ENCODE measurements at regions not wholly inside any gene's neighbourhood (a gene's known extent, or its start where the extent isn't known, plus 50 kb on each side); places are given as distances from the start of the nearest gene placed in this dataset.

GRCh38 chr12:115174920-115175319 is 490.9 kb upstream of the TBX3 start:
- Mint-ChIP-seq H3K27me3 (ENCODE audit: insufficient read depth, unreplicated experiment) (no peaks in the 10 kb centered on the region), H3K9me3 (ENCODE audit: unreplicated experiment) (no peaks in the 10 kb centered on the region), H3K27ac (ENCODE audit: low read depth, unreplicated experiment) (no peak overlapping the region), H3K36me3 (ENCODE audit: insufficient read depth, unreplicated experiment) (no peaks in the 10 kb centered on the region), H3K4me1 (ENCODE audit: insufficient read depth, unreplicated experiment) (no peaks in the 10 kb centered on the region), H3K4me3 (ENCODE audit: unreplicated experiment) (no peak overlapping the region)
- TF ChIP-seq CTCF (IDR thresholded peaks at IDR 0.05; ENCODE audit: unreplicated experiment), result no peak
- no TSS peak for BruUV-seq (replicated peaks)
- ChIA-PET CTCF (no interaction called here), POLR2A (no interaction called here)
- intact Hi-C loops (cut with micrococcal nuclease), result no loop called here
- no peak for DNase-seq (ENCODE audit: unreplicated experiment)

GRCh38 chr12:115172521-115172920 is 488.5 kb upstream of the TBX3 start:
- no peak for TF ChIP-seq CTCF (IDR thresholded peaks at IDR 0.05; ENCODE audit: unreplicated experiment)
- no peaks in the 10 kb centered on the region for H3K36me3 Mint-ChIP-seq (ENCODE audit: insufficient read depth, unreplicated experiment)
- CTCF ChIA-PET, result no interaction called here
- BruUV-seq (replicated peaks), result no TSS peak
- no peaks in the 10 kb centered on the region for H3K27me3 Mint-ChIP-seq (ENCODE audit: insufficient read depth, unreplicated experiment)
- intact Hi-C loops (cut with micrococcal nuclease), result no loop called here
- no peaks in the 10 kb centered on the region for H3K4me1 Mint-ChIP-seq (ENCODE audit: insufficient read depth, unreplicated experiment)
- H3K9me3 Mint-ChIP-seq (ENCODE audit: unreplicated experiment), result no peaks in the 10 kb centered on the region
- H3K27ac Mint-ChIP-seq (ENCODE audit: low read depth, unreplicated experiment), result no peak overlapping the region
- no peak for DNase-seq (ENCODE audit: unreplicated experiment)
- H3K4me3 Mint-ChIP-seq (ENCODE audit: unreplicated experiment), result no peak overlapping the region
- POLR2A ChIA-PET, result interaction anchor here (0.9 kb wide), 1 partner anchor 11 kb away, joined by 3 read pairs; no protein-coding TSS in a partner anchor

- no TSS peak for BruUV-seq (replicated peaks)
- no peaks in the 10 kb centered on the region for H3K36me3 Mint-ChIP-seq (ENCODE audit: insufficient read depth, unreplicated experiment)
- H3K4me3 Mint-ChIP-seq (ENCODE audit: unreplicated experiment), result no peak overlapping the region
- intact Hi-C loops (cut with micrococcal nuclease), result loop anchor here (5.0 kb wide), 1 partner anchor 508 kb away; no protein-coding TSS in a partner anchor
- no peaks in the 10 kb centered on the region for H3K4me1 Mint-ChIP-seq (ENCODE audit: insufficient read depth, unreplicated experiment)
- ChIA-PET CTCF (interaction anchor here (0.6 kb wide), 2 partner anchors 17 to 128 kb away, joined by 3 to 5 read pairs; no protein-coding TSS in a partner anchor), POLR2A (interaction anchor here (0.8 kb wide), 1 partner anchor 237 kb away, joined by 3 read pairs; no protein-coding TSS in a partner anchor)
- no peaks in the 10 kb centered on the region for H3K9me3 Mint-ChIP-seq (ENCODE audit: unreplicated experiment)
- DNase-seq (ENCODE audit: unreplicated experiment), result no peak
- H3K27ac Mint-ChIP-seq (ENCODE audit: low read depth, unreplicated experiment), result no peak overlapping the region
- no peak for TF ChIP-seq CTCF (IDR thresholded peaks at IDR 0.05; ENCODE audit: unreplicated experiment)
- no peaks in the 10 kb centered on the region for H3K27me3 Mint-ChIP-seq (ENCODE audit: insufficient read depth, unreplicated experiment)
Measured at GRCh38 chr12:115169981-115170380, 486.0 kb upstream of the TBX3 start.

GRCh38 chr12:115166698-115167315 is 482.8 kb upstream of the TBX3 start:
- POLR2A ChIA-PET, result no interaction called here

More at GRCh38 chr12:115166698-115167315, 482.8 kb upstream of the TBX3 start:
- intact Hi-C loops (cut with micrococcal nuclease), result loop anchor here (2.0 to 5.0 kb wide), 2 partner anchors 482 to 505 kb away; partner anchors contain the start of gene TBX3
- no TSS peak for BruUV-seq (replicated peaks)
- peak; percentile 25 for DNase-seq (ENCODE audit: unreplicated experiment)
- no peaks in the 10 kb centered on the region for H3K27me3 Mint-ChIP-seq (ENCODE audit: insufficient read depth, unreplicated experiment)
- no peaks in the 10 kb centered on the region for H3K36me3 Mint-ChIP-seq (ENCODE audit: insufficient read depth, unreplicated experiment)
- H3K4me3 Mint-ChIP-seq (ENCODE audit: unreplicated experiment), result no peak overlapping the region
- no peak for TF ChIP-seq CTCF (IDR thresholded peaks at IDR 0.05; ENCODE audit: unreplicated experiment)
- H3K27ac Mint-ChIP-seq (ENCODE audit: low read depth, unreplicated experiment), result no peak overlapping the region
- CTCF ChIA-PET, result interaction anchor here (0.9 kb wide), 1 partner anchor 59 kb away, joined by 3 read pairs; no protein-coding TSS in a partner anchor
- H3K4me1 Mint-ChIP-seq (ENCODE audit: insufficient read depth, unreplicated experiment), result no peaks in the 10 kb centered on the region
- no peaks in the 10 kb centered on the region for H3K9me3 Mint-ChIP-seq (ENCODE audit: unreplicated experiment)
